GM12878 (cell line): ENCODE measurements at regions not wholly inside any gene's neighbourhood (a gene's known extent, or its start where the extent isn't known, plus 50 kb on each side); places are given as distances from the start of the nearest gene placed in this dataset.

ENCODE experiments used
- ATF7 ChIP-seq: fragments of 450-650 bp; IDR thresholded peaks from 2 replicates; pipeline ENCODE4 v1.6.1; 2016; ENCODE audit warnings: low read depth, mild to moderate bottlenecking
- BRCA1 ChIP-seq: IDR thresholded peaks from 2 replicates; pipeline ENCODE4 v1.6.1; 2011; ENCODE audit warnings: low read depth, low read length, improper control_type of control experiment
- CBX5 ChIP-seq: sonication (generic); IDR thresholded peaks from 2 replicates; pipeline ENCODE4 v1.6.1; 2016; ENCODE audit warnings: low read depth, moderate library complexity, mild to moderate bottlenecking, inconsistent platforms
- CEBPB ChIP-seq, 2 experiments: fragments of 150-350 bp in 1 of 2; IDR thresholded peaks; 2 replicates each; pipeline ENCODE4 v1.6.1; 2012 to 2014; ENCODE audit warnings: low read depth in 2 of 2, low read length in 2 of 2, borderline replicate concordance in 1 of 2, inconsistent platforms in 1 of 2
- CHD4 ChIP-seq: fragments of 200-600 bp; sonication (generic); IDR thresholded peaks from 2 replicates; pipeline ENCODE4 v1.6.1; 2016; ENCODE audit warnings: mild to moderate bottlenecking
- FOS ChIP-seq: IDR thresholded peaks from 3 replicates; pipeline ENCODE4 v1.6.1; 2011; ENCODE audit warnings: borderline replicate concordance; ENCODE audit not compliant: insufficient read length; ENCODE audit errors: extremely low read depth
- GATAD2B ChIP-seq: fragments of 450-650 bp; conservative IDR thresholded peaks from 2 replicates; pipeline ENCODE4 v1.6.1; 2017; ENCODE audit warnings: low read depth, mild to moderate bottlenecking, moderate library complexity
- HCFC1 ChIP-seq: fragments of 150-350 bp; IDR thresholded peaks from 2 replicates; pipeline ENCODE4 v1.6.1; 2014; ENCODE audit warnings: low read length
- JUNB ChIP-seq: IDR thresholded peaks from 2 replicates; pipeline ENCODE4 v1.6.1; 2016; ENCODE audit warnings: antibody characterized with exemption, mild to moderate bottlenecking
- MYC ChIP-seq: IDR thresholded peaks from 2 replicates; pipeline ENCODE4 v1.6.1; 2011; ENCODE audit warnings: mild to moderate bottlenecking, low read length, moderate library complexity, inconsistent platforms; ENCODE audit not compliant: insufficient read depth, insufficient replicate concordance, insufficient read length, severe bottlenecking
- NFIC ChIP-seq: IDR thresholded peaks from 2 replicates; pipeline ENCODE4 v1.6.1; 2012; ENCODE audit warnings: low read depth, mild to moderate bottlenecking, inconsistent platforms, low read length, moderate library complexity
- NRF1 ChIP-seq: conservative IDR thresholded peaks from 2 replicates; pipeline ENCODE4 v1.6.1; 2011; ENCODE audit warnings: mild to moderate bottlenecking, low read depth, low read length, improper control_type of control experiment
- PAX5 ChIP-seq: IDR thresholded peaks from 2 replicates; pipeline ENCODE4 v1.6.1; 2011; ENCODE audit warnings: low read depth, low read length, borderline replicate concordance
- RAD21 ChIP-seq: IDR thresholded peaks from 2 replicates; pipeline ENCODE4 v1.6.1; 2011; ENCODE audit warnings: mild to moderate bottlenecking, low read depth, low read length, moderate library complexity; ENCODE audit not compliant: insufficient read depth
- SIX5 ChIP-seq: IDR thresholded peaks from 2 replicates; pipeline ENCODE4 v1.6.1; 2011; ENCODE audit warnings: mild to moderate bottlenecking, low read depth, low read length, moderate library complexity; ENCODE audit not compliant: severe bottlenecking
- SMARCA5 ChIP-seq: fragments of 450-650 bp; IDR thresholded peaks from 2 replicates; pipeline ENCODE4 v1.6.1; 2017; ENCODE audit warnings: mild to moderate bottlenecking
- SPI1 ChIP-seq: IDR thresholded peaks from 2 replicates; pipeline ENCODE4 v1.6.1; 2011; ENCODE audit warnings: low read depth, mild to moderate bottlenecking, low read length, moderate library complexity, borderline replicate concordance; ENCODE audit not compliant: insufficient read depth
- TCF3 ChIP-seq: IDR thresholded peaks from 2 replicates; pipeline ENCODE4 v1.6.1; 2012; ENCODE audit warnings: low read depth, mild to moderate bottlenecking, low read length, borderline replicate concordance; ENCODE audit not compliant: insufficient read depth
- YBX1 ChIP-seq: fragments of 450-650 bp; IDR thresholded peaks from 2 replicates; pipeline ENCODE4 v1.6.1; 2016; ENCODE audit warnings: antibody characterized with exemption
- ZNF274 ChIP-seq: IDR thresholded peaks from one replicate; pipeline ENCODE4 v1.8.0; 2011; ENCODE audit not compliant: insufficient read length, insufficient read depth
- ZNF622 ChIP-seq: fragments of 450-650 bp; IDR thresholded peaks from 2 replicates; pipeline ENCODE4 v1.6.1; 2017; ENCODE audit warnings: mild to moderate bottlenecking, inconsistent platforms
- TF ChIP-seq, protein P1 (sequence below): fragments of 450-650 bp; IDR thresholded peaks from 2 replicates; pipeline ENCODE4 v1.6.1; 2018; ENCODE audit warnings: borderline replicate concordance, mild to moderate bottlenecking; ENCODE audit not compliant: partially characterized antibody
- TF ChIP-seq, protein P2 (sequence below): fragments of 450-650 bp; conservative IDR thresholded peaks from 2 replicates; pipeline ENCODE4 v1.6.1; 2017; ENCODE audit warnings: mild to moderate bottlenecking, moderate library complexity
- TF ChIP-seq, protein P3 (sequence below): fragments of 450-650 bp; IDR thresholded peaks from 2 replicates; pipeline ENCODE4 v1.6.1; 2017; ENCODE audit warnings: mild to moderate bottlenecking, moderate library complexity

DNA sequence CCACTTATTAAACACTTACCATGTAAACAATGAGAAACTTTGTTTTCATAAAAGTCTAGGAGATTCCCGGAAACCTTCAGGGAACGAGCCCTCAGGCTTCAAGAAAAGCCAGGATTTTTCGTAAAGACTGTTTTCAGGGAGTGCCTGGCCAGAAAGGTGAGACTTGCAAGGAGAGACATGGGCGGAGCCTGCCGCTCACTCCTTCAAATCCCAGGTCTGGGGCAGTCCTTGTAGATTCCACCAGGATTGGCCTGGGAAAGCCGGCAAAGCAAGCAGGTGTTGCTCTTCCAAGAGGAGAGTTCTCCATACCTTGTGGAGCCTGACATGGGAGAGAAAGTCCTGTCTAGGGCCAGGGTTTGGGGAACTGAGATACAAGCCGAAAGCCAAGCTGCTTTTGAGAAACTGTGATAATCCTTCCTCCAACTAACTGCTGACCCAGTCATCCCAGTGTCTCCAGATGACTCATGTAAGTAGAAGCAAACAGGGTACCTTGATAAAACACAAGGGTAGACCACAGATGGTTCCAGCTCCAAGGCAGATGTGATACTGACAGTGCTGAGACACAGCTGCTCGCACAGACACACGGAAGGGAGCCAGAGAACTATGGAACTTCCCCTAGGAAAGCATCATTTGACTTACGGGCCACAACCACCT, 69.4 kb upstream of the NAA20 start (continued):
- TF ChIP-seq, protein P1, sequence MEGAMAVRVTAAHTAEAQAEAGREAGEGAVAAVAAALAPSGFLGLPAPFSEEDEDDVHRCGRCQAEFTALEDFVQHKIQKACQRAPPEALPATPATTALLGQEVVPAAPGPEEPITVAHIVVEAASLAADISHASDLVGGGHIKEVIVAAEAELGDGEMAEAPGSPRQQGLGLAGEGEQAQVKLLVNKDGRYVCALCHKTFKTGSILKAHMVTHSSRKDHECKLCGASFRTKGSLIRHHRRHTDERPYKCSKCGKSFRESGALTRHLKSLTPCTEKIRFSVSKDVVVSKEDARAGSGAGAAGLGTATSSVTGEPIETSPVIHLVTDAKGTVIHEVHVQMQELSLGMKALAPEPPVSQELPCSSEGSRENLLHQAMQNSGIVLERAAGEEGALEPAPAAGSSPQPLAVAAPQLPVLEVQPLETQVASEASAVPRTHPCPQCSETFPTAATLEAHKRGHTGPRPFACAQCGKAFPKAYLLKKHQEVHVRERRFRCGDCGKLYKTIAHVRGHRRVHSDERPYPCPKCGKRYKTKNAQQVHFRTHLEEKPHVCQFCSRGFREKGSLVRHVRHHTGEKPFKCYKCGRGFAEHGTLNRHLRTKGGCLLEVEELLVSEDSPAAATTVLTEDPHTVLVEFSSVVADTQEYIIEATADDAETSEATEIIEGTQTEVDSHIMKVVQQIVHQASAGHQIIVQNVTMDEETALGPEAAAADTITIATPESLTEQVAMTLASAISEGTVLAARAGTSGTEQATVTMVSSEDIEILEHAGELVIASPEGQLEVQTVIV = no peak
- TF ChIP-seq SPI1 (peak; percentile 89), RAD21 (0 out of 2 replicates have a peak, but pooled peaks have one; percentile 14), MYC (no peak), SMARCA5 (no peak), YBX1 (no peak), PAX5 (peak; percentile 80; the same call in 1 of the 2 replicates), HCFC1 (no peak), BRCA1 (no peak), ZNF622 (no peak), ATF7 (no peak), ZNF274 (no peak), TCF3 (peak; percentile 89), NFIC (peak; percentile 97), SIX5 (no peak), CEBPB (IDR thresholded peaks at IDR 0.05; ENCODE audit: borderline replicate concordance in 1 of 2, low read depth in 2 of 2, low read length in 2 of 2) (peak in 1 of 2 experiments; percentile 69; a peak in 1 of 4 replicates), NRF1 (no peak), JUNB (peak; percentile 98), CBX5 (peak; percentile 77; the same call in 1 of the 2 replicates), GATAD2B (no peak), FOS (no peak), CHD4 (no peak)
- TF ChIP-seq, protein P2, sequence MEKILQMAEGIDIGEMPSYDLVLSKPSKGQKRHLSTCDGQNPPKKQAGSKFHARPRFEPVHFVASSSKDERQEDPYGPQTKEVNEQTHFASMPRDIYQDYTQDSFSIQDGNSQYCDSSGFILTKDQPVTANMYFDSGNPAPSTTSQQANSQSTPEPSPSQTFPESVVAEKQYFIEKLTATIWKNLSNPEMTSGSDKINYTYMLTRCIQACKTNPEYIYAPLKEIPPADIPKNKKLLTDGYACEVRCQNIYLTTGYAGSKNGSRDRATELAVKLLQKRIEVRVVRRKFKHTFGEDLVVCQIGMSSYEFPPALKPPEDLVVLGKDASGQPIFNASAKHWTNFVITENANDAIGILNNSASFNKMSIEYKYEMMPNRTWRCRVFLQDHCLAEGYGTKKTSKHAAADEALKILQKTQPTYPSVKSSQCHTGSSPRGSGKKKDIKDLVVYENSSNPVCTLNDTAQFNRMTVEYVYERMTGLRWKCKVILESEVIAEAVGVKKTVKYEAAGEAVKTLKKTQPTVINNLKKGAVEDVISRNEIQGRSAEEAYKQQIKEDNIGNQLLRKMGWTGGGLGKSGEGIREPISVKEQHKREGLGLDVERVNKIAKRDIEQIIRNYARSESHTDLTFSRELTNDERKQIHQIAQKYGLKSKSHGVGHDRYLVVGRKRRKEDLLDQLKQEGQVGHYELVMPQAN = no peak
- TF ChIP-seq, protein P3, sequence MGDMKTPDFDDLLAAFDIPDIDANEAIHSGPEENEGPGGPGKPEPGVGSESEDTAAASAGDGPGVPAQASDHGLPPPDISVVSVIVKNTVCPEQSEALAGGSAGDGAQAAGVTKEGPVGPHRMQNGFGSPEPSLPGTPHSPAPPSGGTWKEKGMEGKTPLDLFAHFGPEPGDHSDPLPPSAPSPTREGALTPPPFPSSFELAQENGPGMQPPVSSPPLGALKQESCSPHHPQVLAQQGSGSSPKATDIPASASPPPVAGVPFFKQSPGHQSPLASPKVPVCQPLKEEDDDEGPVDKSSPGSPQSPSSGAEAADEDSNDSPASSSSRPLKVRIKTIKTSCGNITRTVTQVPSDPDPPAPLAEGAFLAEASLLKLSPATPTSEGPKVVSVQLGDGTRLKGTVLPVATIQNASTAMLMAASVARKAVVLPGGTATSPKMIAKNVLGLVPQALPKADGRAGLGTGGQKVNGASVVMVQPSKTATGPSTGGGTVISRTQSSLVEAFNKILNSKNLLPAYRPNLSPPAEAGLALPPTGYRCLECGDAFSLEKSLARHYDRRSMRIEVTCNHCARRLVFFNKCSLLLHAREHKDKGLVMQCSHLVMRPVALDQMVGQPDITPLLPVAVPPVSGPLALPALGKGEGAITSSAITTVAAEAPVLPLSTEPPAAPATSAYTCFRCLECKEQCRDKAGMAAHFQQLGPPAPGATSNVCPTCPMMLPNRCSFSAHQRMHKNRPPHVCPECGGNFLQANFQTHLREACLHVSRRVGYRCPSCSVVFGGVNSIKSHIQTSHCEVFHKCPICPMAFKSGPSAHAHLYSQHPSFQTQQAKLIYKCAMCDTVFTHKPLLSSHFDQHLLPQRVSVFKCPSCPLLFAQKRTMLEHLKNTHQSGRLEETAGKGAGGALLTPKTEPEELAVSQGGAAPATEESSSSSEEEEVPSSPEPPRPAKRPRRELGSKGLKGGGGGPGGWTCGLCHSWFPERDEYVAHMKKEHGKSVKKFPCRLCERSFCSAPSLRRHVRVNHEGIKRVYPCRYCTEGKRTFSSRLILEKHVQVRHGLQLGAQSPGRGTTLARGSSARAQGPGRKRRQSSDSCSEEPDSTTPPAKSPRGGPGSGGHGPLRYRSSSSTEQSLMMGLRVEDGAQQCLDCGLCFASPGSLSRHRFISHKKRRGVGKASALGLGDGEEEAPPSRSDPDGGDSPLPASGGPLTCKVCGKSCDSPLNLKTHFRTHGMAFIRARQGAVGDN = no peak
